K562 (cell line): ENCODE measurements at regions not wholly inside any gene's neighbourhood (a gene's known extent, or its start where the extent isn't known, plus 50 kb on each side); places are given as distances from the start of the nearest gene placed in this dataset.

ENCODE experiments used
- CEBPB ChIP-seq: fragments of 450-650 bp; IDR thresholded peaks from 2 replicates; pipeline ENCODE4 v1.6.1; 2016; ENCODE audit warnings: missing genetic modification characterization, missing compliant biosample characterization
- L3MBTL2 ChIP-seq: fragments of 450-650 bp; IDR thresholded peaks from 2 replicates; pipeline ENCODE4 v1.6.1; 2016; ENCODE audit warnings: mild to moderate bottlenecking, moderate library complexity

GRCh38 chr1:229114315-229114714, 156.6 kb upstream of the RAB4A start:
- TF ChIP-seq CEBPB (tag) (no peak), L3MBTL2 (no peak)
